ENCODE measurements at regions not wholly inside any gene's neighbourhood (a gene's known extent, or its start where the extent isn't known, plus 50 kb on each side); places are given as distances from the start of the nearest gene placed in this dataset.

DNA sequence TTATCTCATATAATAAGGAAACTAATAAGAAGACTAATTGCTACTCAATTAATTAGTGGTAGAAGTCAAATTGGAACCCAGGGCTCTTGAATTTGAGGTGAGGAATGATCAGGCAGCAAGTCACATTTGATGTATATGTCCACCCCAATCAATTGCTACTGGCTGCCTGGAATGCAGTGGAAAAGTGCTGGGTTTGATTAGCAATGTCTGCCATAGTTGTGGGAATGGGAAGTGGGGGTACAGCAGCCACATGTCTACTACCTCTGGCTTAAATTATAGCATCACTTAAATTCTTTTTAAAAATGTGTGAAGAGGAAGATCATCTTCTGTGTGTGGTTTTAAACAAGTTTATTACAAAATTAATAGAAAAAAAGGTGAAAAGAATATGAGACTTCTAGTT lies 50.8 kb upstream of the NAV2 start:
- DNase-seq, result no peak

DNA sequence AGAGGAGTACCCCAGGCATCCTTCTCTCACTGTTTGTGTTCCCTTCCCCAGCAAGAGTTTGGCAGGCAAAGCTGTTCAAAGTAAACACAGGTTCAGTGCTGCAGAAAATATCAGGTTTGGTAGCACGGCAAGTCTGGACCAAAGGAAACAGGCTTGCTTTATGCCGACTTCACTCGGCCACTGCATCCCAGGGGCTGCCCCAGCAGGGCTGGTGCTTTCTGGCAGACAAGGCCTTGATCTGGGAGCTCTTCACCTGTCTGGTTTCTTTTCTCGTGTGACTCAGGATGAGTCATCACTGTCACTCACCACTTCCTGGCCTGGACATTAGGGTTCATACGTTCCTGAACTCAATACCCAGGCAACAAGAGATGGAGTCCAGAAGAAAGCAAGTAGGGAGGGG lies 52.6 kb upstream of the NAV2 start:
- no peak for DNase-seq

DNA sequence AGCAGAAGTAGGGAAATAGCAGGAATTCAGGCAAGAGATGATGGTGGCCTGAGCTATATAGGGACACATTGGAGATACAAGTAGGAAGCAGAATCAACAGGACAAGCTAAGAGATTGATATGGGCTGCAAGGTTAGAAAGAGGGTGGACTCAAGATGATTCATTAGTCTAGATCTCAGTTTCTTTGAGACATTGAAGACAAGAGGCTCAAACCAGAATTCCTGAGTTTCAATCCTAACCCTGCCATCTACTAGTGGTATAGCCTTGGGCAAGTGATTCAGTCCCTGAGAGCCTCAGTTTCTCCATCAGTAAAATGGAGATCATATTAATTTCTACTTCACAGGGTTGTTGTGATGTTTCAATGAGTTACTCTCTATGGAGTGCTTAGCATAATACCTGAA lies 53.1 kb upstream of the NAV2 start:
- no peak for DNase-seq

DNA sequence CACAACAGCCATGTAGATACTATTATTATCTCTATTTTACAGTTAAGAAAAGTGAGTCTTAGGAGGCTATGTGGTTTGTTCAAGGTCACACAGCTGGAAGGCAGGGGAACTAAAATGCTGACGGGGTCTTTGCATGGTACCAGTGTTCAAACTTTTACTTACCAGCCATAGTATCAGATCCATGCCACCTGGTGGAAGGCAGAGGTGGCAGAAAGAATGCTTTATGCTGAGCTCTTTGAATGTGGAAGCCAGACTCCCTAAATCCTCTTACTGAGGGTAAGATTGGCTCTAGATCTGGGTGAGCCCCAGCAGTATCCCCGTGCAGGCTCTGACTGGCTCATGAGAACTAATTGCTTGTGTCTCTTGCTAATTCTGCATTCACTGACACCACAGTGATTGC lies 54.3 kb upstream of the NAV2 start:
- DNase-seq, result no peak

DNA sequence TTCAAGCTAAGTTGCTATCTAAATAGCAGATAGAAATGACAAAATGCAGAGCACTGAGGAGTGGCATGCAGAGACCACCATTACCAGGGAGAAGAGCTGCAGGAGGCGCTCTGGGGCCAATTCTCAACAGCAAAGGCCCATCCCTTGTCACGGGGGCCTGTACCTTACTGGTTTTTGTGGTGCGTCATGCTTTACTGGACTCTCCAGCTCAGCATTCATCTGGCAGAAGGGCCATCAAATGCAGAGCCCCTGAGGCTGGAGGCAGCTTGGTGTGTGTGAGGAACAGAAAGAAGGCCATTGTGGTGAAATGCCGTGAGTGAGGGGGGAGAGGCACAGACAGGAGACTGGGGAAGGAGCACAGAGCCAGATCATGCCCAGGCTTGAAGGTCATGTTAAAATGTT lies 56.5 kb upstream of the NAV2 start:
- no peak for DNase-seq

DNA sequence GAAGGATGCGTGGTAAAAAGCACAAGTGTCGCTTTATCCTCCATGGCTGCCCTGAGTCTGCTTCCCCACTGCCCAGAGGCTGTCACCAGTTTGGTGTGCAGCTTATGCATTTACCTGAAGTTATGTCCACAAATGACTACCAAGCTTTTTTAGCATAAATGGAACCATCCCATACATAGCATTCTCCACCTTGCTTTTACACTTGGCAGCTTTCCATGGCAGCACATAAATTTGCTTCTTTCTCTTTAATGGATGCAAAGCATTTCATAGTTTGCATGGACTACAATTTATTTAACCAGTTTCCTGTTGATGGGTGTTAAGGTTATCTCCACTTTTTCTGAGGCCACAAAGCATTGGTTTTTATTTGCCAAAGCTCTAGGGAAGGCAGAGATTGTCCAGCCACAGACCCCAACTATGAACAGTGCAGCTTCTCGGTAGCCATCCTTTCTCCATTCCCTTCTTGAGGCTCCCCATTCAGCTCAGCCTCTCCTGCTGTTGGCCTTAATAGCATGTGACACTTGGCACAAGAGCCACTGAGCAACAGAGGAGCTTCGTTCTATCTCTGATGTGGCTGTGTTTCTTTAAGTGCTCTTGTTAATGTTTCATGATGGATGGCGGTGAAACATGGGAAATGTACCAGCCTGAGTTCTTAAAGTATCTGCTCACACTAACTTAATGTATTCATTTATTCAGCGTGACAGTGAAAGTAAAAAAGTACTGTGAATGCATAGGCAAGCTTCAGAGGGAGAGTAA lies 59.8 kb upstream of the NAV2 start:
- no peak for DNase-seq

DNA sequence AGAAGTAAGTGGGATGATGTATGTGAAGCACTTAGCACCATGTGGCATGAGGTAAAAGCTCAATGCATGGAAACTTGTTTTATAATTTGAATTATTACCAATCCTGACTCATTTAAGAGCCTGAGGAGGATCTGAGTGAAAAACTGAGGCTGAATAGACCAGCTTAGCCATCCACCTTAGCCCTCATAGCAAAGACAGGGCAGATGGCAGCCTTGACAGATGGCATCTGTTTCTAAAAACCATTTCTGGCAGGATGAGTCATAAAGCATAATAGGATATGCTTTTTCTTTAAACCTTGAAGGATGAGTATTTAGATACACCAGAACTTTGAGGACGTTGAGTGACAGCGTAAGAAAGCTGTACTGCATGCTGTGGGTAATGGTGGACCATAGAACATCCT lies 61.0 kb upstream of the NAV2 start:
- peak in 1 of 2 donors; percentile 48 for DNase-seq

DNA sequence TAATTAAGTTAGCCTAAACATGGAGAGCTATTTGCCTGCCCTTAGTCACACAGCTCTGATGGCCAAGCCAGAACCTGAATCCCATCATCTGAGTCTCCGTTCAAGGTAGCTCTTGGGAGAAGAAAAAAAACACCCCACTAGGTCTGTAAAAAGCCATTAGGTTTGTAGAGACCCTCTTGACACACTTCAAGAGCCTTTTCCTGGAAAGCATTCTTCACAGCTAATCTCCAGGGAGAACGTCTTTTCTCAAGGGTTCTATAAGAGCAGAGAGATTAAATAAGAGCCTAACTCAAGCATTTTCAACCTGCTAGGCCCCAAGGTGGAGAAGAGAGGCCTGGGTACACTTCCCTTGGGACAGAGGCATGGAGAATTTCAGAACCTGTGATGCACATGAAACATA lies 61.6 kb upstream of the NAV2 start:
- no peak for DNase-seq

DNA sequence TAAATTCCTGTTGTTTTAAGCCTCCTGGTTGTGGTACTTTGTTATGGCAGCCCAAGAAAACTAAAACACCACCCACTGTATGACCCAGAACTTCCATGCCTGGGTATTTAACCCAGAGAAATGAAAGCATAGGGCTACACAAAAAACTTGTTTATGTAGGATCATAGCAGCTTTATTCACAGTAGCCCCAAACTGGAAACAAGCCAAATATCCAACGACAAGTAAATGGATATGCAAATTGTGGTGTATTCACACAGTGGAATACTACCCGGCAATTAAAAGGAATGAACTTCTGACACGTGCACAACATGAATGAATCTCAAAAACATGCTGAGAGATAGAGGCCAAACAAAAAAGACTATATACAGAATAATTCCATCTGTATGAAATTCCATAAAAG lies 62.2 kb upstream of the NAV2 start:
- no peak for DNase-seq

DNA sequence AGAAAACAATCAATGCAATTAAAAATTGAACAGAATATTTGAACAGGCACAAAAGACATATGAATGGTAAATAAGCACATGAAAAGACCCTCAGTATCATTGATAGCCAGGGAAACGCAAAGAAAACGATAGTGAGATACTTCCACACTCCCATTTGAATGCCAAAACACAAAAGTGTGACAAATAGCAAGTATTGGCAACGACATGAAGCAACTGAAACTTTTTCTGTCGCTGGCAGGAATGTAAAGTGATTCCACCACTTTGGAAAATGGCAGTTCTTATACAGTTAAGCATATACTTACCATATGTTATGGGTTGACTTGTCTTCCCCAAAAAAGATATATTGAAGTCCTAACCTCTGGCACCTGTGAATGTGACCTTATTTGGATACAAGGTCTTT lies 62.9 kb upstream of the NAV2 start:
- DNase-seq, result no peak

DNA sequence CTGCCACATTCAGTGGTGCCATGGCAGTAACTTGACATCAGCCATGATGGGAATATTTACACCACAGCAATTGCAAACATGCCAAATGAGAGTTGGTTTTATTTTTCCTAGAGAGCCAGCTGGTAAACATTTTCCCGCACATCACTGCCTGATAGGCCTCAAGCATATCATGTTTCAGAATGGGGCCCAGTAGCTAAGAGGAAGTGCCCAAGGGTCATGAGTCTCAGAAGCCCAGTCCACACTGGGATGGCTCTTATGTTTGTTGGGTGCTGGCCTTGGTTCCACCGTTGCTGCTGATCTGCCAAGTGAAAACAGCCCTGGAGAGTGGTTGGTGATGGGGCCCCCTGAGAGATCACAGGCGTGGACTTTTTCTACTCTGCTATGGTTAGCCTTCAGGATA lies 64.3 kb upstream of the NAV2 start:
- DNase-seq, result no peak

DNA sequence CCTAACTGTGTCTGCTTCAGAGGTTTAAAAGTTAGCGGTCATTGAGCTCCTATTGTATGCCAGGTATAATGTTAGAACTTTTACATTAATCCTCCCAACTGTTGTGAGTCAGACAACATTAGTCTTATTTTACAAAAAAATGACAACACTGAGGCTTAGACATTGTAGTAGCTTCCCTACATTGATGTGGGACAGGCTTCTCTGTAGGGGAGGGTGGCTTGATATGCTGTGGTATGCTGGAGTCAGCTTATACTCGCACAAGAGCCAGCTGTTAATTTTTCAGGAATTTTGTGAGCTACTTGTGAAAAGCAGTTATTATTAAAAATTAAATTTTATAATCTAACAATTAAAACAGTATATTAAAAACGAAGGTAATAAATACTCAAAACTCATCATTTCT lies 64.8 kb upstream of the NAV2 start:
- DNase-seq, result no peak

DNA sequence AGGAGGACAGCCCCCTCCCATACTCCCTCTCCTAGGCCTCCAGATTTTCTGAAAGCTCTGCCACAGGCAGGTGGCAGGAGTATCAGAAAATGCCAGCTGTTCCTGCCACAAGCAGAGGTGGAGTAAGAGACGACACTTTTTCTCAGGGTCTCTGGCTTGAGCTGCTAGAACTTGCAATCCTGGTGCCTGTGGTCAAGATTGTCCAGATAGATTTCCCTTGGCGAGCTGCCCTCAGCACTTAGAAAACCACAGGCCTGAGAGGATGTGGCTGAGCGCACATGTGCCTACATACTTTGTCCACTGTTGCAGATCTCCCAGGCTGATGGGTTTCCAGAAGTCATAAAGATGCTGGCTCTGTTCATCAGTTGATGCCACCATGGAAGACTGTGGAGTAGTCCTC lies 65.7 kb upstream of the NAV2 start:
- DNase-seq, result no peak

DNA sequence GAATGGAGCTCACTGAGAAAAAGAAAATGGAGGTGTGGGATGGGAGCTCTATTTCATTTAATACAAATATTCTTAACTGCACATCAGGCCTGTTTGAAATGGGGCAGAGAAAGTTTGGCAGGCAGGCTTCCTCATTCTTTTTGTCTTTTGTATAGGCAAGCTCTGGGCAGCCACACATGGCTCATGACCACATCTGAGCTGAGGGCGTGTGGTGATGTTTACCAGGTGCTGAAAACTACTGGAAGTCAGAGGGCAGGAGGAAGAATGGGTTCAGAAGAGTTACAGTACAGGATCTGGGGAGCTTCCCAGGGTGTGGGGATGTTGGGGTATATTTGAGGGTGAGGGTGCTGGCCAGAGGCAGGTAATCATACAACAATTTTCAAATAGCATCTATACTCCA lies 66.3 kb upstream of the NAV2 start:
- DNase-seq, result no peak

DNA sequence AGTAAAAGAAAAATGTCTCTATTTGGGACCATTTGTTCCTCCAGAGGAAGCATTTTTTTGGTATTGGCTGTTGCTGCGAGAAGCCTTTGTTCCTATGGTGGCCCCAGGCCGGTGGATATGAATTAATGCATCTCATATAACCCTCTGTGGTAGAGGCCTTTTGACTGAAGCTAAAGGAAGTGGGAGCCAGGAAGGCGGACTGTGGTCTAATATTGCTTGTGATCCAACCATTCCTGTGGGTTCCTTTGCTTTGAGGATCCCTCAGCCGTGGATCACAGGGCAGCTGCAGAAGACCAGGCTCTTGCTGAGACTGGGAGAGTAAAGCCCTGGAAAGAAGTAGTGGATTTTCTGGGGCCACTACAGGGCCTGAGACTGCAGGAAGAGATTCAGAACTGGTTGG lies 68.3 kb upstream of the NAV2 start:
- DNase-seq, result no peak

DNA sequence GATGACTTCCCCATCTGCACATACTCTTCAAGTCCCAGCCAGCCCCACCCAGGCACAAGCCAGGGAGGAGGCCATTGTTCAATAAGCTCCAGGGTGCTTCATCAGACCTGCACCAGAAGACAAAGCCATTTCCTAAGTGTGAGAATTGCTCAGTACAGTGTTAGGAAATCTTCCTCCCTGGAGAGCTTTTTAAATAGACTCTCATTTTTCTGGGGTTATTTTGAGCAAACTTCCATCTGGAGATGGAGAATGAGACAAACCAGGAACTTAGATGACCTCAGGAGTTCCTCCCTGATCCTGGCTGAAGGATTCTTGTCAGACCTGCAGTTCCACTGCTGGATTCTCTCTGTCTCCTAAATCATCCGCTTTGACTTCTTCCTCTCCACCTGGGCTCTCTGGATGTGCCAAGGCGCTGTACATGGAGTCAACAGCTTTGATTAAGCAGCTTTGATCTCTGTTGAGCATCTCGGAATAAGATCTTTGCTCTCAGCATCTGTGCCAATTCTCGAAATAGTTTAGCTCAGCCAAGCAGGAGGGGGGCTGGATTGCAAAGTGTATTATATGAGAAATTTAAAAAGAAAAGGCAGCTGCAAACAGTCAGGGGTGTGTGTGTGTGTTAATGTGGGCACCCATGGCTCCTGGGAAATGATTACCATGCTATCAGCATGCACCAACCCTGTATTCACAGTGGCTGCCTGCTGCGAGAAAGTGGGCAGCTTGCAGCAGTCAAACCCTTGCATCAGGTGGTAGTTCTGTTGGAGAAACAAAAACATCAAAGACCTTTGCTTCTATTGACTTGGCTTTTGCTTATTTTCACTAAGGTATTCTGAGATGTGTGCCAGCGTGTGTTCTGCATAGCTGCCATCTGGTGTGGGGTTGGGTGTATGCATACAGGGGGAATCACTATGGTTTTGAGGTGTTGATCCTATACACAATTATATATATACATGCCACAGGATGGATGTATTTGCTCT lies 70.2 kb upstream of the NAV2 start:
- no peak for DNase-seq

DNA sequence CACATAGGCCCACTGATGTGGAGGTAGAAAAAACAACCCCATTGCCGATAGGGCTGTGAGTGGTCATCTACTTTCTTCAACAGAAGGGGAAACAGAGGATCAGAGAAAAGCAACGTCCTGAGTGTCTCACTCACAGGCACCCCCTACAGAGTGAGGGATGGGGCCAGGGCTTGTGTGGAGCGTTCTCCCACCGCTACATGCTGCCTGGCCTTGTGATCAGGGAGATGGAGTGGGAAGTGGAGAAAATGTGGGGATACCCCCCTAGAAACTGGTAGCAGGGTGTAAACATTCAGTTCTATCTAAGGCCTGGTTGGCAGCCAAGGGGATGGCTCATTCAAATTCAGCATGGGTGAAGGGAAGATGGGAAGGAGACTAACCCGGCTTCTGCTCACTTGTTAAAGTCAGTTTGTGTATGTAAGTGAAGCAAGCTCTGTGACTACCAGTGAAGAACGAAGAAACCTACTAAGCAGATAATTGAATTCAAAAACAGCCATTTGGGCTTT lies 73.0 kb upstream of the NAV2 start:
- no peak for DNase-seq

DNA sequence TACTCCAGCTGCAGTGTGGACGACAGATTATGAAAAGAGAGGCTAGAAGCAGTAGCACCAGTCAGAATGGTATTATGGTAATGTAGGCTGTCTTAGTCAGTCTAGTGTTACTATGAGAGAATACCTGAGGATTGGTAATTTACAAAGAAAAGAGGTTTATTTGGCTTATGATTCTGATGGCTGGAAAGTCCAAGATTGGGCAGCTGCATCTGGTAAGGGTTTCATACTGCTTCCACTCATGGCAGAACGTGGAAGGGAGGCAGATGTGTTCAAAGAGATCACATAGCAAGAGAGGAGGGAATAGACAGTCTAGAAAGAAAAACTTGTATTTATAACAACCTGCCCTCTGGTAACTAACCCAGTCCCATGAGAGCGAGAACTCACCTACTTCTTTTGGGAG lies 77.3 kb upstream of the NAV2 start:
- DNase-seq, result no peak

DNA sequence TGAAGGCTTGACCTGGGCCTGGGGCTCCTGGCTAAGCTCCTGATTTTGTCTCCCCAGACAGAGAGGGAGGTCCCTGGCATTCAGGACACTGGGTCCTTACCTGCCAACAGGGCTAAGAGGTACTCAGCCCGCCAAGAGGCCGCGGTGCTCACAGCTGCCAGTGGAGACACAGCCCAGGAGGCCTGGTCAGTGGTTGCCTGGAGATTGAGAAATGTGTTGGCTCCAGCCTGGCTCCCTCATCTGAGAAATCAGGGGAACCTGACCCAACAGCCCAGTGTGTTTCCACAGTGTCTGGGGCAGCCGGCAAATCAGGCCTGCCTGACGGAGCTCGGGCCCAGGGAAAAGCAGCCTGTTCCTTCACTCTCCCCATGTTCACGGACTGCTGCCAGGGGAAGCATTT lies 79.4 kb upstream of the NAV2 start:
- no peak for DNase-seq

DNA sequence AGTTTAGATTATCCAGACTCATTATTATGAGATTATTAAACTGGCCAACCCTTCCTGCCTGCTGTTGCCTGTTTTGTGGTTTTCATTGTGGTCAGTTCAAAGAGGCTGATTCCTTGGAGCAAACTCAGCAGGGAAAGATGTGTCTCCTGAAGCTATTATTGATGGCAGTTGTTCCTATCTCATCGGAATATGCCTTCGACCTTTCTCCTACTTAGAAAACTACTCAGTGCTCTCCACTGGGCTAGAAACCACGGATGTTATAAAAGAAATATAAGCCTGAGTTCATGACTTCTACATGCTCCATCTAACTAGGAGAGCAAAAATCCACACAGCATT lies 80.2 kb upstream of the NAV2 start:
- no peak for DNase-seq

DNA sequence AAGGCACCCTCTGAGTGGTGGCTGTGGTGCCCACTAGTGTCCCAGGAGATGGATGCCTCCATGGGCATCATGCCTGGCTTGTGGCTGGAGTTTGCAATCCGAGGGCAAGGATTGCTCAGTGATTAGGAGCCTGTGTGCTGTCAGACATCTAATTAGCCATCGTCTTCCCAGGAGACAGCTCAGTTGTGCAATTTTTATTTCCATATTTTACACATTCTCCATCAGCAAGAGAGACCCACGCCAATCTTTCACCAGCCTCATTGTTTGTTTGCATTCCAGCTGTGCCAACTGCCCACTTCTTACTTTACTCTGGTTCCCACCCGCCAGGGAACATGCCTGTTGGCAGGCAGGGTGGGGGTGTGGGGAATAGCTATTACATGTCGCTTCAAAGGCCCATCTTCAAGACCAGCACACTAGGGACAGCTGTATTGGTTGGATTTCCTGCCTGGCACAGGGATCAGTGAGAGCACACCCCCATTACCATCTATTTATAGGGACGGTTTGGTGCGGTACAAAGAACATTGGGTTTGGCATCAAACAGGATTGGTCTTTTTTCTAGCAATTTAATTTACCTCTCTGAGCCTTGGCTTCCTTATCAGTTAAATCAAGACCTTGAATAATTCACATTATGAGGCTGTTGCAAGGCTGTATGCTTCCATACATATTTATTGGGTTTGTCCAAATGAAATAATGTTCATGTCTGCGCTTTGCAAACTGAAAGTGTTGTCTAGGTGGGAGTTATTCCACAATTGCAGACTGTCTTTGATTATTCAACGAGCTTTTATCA lies 80.7 kb upstream of the NAV2 start:
- DNase-seq, result no peak

DNA sequence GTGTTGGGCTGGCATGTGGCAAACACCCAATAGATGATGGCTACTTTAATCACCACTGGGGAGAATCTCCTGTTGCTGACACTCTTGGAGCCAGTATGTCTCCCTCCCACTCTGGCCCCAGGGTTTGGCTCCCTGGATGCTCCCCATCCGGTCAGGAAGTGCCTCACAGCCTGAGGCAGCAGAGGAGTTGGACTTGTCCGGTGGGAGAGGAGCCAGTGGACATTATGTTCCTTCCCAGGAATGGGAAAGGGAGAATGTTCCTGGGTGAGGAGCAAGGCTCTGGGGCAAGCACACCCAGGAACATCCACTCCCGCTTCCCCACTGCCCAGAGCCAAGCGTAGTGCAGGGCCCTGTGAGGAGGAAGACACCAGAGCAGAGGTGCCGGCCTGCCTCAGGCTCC lies 84.6 kb upstream of the NAV2 start:
- DNase-seq, result no peak

DNA sequence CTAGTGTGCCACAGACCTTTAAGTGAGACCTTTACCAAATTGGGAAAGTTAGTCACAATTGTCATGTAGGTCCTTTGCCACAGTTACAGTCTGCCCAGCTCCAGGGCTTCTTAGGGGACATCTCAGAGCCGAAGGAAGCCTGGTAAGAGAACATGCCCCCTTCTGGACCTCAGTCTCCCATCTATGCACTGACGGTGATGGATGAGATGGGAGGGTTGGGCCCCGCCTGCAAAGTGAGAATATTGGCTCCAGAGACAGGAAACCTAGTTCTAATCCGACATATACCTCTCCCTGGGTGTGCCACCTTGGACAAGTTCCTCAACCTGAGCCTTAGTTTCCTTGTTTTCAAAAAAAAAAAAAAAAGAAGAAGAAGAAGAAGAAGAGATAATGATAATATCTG lies 85.1 kb upstream of the NAV2 start:
- no peak for DNase-seq

DNA sequence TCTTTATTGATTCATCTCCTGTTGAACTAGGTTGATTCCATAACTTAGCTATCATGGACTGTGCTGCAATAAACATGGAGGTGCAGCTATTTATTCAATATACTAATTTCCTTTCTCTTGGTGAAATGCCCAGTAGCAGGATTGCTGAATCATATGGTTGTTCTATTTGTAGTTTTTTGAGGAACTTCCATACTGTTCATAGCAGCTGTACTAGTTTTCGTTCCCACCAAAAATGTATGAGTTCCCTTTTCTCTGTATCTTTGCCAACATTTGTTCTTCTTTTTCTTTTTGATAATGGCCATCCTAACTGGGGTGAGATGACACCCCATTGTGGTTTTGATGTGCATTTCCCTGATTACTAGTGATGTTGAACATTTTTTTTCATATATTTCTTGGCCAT lies 87.2 kb upstream of the NAV2 start:
- DNase-seq, result peak; percentile 79 to 86

Measured in inflammatory macrophage treated with lipopolysaccharide for 1 hour (primary cell).